ENCODE measurements at regions not wholly inside any gene's neighbourhood (a gene's known extent, or its start where the extent isn't known, plus 50 kb on each side); places are given as distances from the start of the nearest gene placed in this dataset.
"Not testable (repeated sequence)": the region's sequence is repeated elsewhere in the genome, so short reads cannot be mapped to it uniquely, and the experiment has no call there.

DNA sequence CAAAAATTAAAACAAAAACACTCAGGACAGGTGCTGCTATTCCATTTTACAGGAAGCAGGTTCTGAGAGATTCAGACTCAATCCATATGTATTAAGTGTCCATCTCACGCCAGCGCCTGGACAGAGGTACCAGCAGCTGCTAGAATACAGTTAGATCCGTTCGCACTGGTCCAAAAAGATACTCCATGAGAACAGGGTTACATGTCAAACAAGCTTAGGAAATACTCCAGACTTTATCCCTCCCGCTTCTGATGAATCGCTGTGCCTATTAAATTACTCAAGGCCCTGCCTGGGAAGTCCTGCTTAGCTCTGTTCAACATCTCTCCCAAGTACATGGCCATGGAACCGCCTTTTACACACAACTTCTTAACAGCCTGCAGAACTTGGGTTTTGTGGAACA, 50.2 kb upstream of the SLC35C1 start:
- no peak for DNase-seq

GRCh38 chr11:45754261-45754709, 50.7 kb upstream of the SLC35C1 start:
- DNase-seq: peak; percentile 81

GRCh38 chr11:45752106-45752505, 52.8 kb upstream of the SLC35C1 start:
- no peak for DNase-seq

- DNase-seq: no peak
These were observed 53.5 kb upstream of the SLC35C1 start for GRCh38 chr11:45751430-45751829.

DNA sequence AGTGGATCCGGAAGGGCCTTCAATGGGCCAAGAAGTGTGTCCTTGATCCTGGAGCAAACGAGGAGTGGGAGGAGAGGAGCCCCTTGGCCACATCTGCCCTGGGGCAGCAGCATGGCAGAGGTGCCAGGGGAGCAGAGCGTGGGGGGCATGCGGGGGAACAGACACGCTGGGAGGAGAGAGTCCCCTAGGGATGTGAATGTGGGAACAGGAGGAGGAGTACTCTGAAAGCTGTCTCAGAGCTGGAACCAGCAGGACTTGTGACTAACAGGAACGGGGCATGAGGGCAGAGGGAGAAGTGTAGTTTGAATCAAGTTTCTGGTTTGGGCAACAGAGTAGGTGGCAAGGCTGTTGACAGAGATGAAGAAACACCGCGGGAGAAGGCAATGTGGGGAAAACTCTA, 54.5 kb upstream of the SLC35C1 start:
- DNase-seq: no peak

- no peak for DNase-seq
These were observed 56.1 kb upstream of the SLC35C1 start for GRCh38 chr11:45748801-45749200.

DNA sequence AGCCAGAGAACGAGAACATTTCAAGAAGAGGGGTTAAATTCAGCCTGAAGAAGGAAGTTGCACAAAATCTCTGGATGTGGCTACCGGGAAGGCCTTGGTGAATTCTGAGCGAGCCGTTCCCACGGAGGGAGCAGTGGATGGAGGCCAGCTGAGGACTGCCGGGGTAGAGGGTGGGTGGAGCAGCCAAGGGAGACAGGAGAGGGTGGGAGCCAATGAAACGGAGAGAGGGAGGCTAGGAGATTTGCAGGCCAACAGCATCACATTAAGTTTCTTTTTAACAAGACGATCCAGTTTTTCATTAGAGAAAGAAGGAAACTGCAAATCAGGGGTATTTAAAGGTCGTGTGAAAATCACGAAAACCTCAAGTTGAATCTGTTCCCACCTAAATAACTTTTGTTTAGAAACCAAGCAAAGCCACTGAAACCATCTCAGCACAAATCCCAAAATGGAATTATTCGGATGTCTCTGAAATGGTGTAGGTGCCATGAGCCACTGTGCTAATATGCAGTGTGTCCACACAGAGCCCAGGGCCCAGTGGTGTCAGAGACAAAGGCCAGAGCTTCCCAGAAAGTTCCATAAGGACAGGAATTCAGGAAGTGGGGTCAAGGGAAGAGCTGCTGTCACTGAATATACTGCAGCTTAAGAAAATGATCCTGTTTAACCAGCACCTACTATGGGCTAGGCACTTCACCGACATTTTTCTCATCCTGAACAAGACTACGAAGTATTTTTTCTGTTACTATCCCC, 59.7 kb upstream of the SLC35C1 start:
- peak; percentile 61 for DNase-seq

- no peak for DNase-seq
These were observed 61.1 kb upstream of the SLC35C1 start for GRCh38 chr11:45743556-45744468.

DNA sequence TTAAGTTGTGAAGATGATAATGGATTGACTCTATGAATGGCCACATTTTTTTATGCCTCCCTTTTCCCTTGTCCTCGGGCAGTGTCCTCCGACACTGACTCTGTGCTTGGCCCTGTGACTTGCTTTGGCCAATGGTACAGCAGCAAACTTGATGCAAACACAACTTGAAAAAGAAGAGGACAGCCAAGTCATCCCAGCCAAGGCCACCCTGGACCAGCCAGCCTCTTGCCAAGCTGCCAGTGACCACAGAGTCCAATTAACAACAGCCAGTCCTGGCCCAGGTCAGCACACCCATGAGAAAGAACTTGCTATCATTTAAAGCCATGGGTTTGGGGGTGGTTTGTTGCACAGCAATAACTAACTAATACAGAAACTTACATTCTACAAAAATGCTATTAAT, 63.4 kb upstream of the SLC35C1 start:
- DNase-seq: no peak

DNA sequence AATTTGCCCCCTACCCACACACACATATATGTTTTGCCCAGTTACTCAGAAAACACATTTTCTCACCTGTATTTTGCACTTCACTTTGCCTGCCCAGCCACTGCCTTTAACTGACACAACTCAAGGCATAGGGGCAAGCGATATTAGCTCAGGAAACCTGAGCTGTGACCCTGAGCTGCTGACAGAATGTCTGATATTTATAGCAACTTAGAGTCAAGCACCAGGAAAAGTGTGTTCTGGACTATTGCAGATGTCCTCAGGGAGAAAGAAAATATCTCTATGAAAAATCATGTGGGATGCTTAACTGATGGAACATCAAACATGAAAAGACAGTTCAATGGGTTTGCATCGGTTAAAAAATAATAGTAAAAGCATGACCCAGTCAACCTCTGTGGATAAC, 63.9 kb upstream of the SLC35C1 start:
- DNase-seq: no peak

GRCh38 chr11:45739866-45740265, 65.1 kb upstream of the SLC35C1 start:
- DNase-seq: no peak

DNA sequence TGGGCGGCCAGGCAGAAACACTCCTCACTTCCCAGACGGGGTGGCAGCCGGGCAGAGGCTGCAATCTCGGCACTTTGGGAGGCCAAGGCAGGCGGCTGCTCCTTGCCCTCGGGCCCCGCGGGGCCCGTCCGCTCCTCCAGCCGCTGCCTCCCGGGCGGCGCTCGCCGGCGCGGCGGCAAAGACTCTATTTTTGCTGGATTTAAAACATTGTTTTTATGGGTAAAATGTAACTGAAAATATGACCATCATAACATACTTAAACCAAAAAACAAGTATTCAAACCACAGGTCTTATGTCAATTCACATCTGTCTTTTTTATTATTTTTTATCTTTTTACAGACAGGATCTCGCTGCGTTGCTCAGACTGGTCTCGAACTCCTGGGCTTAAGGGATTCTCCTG, 65.9 kb upstream of the SLC35C1 start:
- not testable (repeated sequence) for DNase-seq

GRCh38 chr11:45738194-45738593, 66.8 kb upstream of the SLC35C1 start:
- not testable (repeated sequence) for DNase-seq

DNA sequence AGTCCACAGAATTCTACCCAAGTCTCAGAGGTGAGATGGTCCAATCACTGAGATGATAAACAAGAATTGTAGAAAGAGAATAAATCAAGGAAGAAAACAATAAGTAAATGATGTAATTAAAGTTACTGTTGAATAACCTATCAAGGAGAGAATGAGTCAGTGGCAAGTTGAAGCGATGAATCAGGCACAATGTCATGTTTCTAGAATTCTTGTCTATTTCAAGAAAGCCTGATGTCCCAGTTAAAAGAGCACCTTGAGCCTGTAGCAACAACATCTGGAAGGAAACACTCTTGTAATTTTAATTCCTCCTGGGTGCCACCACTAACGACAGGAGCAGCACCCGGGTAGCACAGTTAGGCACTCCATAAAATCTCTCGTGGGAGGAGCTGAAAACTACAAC, 67.9 kb upstream of the SLC35C1 start:
- DNase-seq: no peak

DNA sequence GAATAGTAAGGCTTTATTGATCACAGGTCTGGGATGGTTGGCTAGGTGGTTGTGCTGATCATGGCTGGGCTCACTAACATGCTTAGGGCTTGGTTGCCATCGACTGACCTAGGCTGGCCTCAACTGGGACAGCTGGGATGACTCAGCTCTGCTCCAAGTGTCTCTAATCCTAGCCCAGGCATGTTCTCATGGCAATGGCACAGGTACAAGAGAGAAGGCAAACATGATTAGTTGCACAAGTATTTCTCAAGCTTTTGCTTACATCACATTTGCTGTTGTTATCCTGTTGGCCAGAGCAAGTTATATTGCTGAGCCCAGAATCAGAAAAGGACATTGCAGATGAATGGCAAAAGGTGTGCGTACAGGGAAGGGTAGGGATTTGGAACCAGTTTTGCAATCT, 68.5 kb upstream of the SLC35C1 start:
- no peak for DNase-seq

- no peak for DNase-seq
These were observed 67.8 kb upstream of the CHST1 start for GRCh38 chr11:45733176-45733575.

DNA sequence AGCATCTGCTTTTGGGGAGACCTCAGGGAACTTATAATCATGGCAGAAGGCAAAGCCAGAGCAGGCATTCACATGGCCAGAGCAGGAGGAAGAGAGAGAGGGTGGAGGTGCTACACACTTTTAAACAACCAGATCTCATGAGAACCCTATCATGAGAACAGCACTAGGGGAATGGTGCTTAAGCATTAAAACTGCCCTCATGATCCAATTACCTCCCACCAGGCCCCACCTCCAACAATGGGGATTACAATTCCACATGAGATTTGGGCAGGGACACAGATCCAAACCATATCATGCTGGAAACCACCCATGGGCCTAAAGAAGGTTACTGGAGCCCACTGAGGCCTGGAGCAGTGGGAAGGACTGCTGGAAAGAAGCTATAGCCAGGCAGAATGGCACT, 66.9 kb upstream of the CHST1 start:
- DNase-seq: no peak

- DNase-seq: not testable (repeated sequence)
These were observed 65.7 kb upstream of the CHST1 start for GRCh38 chr11:45731171-45731570.

- DNase-seq: no peak
These were observed 64.6 kb upstream of the CHST1 start for GRCh38 chr11:45730014-45730413.

DNA sequence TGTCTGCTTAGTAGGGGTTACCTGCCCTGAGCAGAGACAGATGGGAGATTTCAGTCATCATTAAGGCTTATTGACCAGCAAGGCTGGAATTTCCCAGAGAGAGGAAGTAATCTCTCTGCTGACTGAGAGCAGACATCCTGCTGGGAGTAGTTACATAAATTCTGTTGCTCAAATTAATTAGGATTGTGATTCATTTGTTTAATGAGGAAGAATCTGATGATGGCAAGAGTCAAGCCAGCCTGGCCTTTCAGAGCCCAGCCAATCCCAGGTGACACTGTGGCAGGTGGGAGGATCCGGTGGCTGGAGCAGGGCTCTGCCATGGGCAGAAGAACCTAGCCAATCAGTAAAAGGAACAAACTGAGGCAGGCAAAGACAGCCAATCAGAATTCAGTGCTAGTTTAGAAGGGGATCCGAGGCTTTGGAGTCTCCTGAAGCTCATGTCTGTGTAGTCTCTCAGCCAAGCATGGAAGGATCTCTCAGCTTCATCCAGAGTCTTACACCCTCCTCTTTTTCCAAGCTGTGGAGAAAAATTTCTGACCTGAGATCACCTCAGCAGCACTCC, 61.2 kb upstream of the CHST1 start:
- no peak for DNase-seq

DNA sequence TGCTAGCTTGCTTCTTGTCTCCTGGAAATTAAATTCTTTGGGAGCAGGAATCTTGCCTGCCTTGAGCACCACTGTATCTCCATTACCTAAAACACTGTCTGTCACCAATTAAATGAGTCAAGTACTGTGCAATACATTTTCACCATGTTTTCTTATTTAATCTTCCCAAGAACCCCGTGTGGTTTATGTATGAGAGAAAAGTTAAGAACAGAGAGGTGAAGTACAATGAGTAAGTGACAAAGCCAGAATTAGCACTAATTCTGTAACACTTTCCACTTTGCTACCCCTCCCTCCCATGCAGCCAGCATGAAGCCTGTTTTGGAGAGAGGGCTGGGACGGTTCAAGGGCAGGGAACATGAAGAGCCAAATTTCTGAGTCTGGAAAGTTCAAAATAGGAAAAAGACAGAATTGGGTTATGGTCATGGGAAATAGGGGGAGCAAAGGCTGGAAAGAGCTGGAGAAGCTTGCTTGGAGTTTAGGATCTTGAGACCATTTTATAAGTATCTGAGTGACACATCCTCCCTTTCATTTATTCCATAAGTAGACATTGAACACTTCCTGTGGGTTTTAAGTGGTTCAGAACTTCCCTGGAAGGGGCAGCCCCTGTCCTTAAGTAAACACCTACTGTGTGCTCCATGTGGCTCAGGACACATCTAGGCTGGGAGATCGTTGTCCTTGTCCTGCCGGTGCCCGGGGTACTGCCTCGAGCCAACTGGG, 60.5 kb upstream of the CHST1 start:
- no peak for DNase-seq

GRCh38 chr11:45725121-45725520, 59.7 kb upstream of the CHST1 start:
- no peak for DNase-seq

DNA sequence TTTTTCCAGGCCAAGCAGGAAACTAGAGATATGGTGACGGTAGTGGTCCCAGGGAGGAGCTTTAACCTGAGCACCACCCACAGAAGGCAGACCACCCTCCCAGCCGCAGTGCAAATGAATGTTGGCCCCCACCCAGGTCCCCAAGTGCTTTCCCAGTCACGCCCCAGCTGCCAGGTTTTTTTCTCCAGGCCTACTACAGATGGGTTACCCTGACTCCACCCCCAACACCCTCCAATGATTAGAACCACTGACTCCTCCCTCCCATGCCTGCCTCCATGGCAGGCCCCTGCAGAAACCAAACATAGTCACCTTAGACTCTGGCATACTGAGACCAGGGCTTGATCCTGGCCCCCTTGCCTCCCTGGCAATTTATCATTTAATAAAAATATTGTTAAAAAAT, 58.7 kb upstream of the CHST1 start:
- no peak for DNase-seq
